ENCODE measurements at regions not wholly inside any gene's neighbourhood (a gene's known extent, or its start where the extent isn't known, plus 50 kb on each side); places are given as distances from the start of the nearest gene placed in this dataset.

- FAIRE-seq = no peak
- TF ChIP-seq, protein P1, sequence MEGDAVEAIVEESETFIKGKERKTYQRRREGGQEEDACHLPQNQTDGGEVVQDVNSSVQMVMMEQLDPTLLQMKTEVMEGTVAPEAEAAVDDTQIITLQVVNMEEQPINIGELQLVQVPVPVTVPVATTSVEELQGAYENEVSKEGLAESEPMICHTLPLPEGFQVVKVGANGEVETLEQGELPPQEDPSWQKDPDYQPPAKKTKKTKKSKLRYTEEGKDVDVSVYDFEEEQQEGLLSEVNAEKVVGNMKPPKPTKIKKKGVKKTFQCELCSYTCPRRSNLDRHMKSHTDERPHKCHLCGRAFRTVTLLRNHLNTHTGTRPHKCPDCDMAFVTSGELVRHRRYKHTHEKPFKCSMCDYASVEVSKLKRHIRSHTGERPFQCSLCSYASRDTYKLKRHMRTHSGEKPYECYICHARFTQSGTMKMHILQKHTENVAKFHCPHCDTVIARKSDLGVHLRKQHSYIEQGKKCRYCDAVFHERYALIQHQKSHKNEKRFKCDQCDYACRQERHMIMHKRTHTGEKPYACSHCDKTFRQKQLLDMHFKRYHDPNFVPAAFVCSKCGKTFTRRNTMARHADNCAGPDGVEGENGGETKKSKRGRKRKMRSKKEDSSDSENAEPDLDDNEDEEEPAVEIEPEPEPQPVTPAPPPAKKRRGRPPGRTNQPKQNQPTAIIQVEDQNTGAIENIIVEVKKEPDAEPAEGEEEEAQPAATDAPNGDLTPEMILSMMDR (IDR thresholded peaks at IDR 0.05; ENCODE audit: insufficient read depth, missing control alignments) = no peak
- DNase-seq (ENCODE audit: insufficient read length, low spot score) = no peak
These were observed 256.2 kb downstream of the PARN start for GRCh38 chr16:14373896-14374295.

- DNase-seq (ENCODE audit: insufficient read length, low spot score) (no peak), FAIRE-seq (no peak)
- TF ChIP-seq, protein P1 (IDR thresholded peaks at IDR 0.05; ENCODE audit: insufficient read depth, missing control alignments) = no peak
These were observed 256.7 kb downstream of the PARN start for GRCh38 chr16:14373406-14373805.

- TF ChIP-seq, protein P1 (IDR thresholded peaks at IDR 0.05; ENCODE audit: insufficient read depth, missing control alignments) = no peak
- DNase-seq (ENCODE audit: insufficient read length, low spot score) (no peak), FAIRE-seq (no peak)
These were observed 257.6 kb downstream of the PARN start for GRCh38 chr16:14372471-14372870.

DNA sequence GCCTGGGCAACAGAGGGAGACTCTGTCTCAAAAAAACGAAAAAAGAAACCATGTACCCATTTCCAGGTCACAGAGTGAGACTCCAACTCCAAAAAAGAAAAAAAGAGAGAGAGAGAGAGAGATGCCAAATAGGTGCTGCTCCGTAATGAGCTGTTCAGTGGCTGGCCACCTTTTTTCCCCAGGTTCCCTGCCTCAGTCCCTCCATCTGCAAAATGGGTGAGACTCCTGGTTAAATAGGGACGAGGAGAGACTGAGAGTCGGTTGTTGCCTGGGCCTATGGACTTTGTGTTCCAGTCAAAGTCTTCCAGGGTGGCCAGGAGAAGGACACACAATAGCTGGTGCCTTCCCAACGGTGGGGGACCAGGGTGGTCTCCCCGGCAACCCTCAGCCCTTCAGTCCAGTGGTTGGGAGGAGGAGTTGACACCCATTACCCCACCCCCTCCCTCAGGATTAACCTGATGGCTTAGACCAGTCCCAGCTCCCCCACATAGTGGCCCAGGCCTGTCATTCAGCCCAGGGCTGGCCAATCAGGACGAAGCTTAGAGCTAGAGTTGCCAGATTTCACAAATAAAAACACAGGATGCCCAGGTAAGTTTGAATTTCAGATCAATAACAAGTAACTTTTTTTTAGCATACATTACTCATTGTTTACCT is 258.2 kb downstream of the PARN start:
- FAIRE-seq (no peak), DNase-seq (ENCODE audit: insufficient read length, low spot score) (no peak)
- TF ChIP-seq, protein P1 (IDR thresholded peaks at IDR 0.05; ENCODE audit: insufficient read depth, missing control alignments) = no peak

DNA sequence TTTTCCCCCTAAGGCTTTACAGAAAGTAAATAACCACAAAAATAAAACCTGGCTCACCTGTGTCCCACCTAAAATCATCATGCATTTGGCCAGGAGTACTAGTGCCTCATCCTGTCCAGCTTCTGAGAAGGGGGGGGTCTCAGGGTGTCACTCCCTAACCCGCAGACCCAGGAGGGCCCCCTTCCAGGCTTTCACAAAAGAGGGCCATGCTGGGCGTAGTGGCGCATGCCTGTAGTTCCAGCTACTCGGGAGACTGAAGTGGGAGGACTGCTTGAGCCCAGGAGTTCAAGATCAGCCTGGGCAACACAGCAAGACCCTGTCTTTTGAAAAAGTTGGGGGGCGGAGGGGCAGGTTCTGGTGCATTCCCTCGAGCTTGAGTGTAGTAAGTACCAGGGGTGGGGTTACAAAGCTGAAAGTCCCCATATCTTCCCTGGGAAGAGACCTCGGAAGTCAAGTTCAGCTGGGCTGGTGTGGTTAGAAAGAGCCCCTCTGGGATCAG is 259.3 kb downstream of the PARN start:
- TF ChIP-seq, protein P1 (IDR thresholded peaks at IDR 0.05; ENCODE audit: insufficient read depth, missing control alignments) = no peak
- DNase-seq (ENCODE audit: insufficient read length, low spot score) (no peak), FAIRE-seq (no peak)

DNA sequence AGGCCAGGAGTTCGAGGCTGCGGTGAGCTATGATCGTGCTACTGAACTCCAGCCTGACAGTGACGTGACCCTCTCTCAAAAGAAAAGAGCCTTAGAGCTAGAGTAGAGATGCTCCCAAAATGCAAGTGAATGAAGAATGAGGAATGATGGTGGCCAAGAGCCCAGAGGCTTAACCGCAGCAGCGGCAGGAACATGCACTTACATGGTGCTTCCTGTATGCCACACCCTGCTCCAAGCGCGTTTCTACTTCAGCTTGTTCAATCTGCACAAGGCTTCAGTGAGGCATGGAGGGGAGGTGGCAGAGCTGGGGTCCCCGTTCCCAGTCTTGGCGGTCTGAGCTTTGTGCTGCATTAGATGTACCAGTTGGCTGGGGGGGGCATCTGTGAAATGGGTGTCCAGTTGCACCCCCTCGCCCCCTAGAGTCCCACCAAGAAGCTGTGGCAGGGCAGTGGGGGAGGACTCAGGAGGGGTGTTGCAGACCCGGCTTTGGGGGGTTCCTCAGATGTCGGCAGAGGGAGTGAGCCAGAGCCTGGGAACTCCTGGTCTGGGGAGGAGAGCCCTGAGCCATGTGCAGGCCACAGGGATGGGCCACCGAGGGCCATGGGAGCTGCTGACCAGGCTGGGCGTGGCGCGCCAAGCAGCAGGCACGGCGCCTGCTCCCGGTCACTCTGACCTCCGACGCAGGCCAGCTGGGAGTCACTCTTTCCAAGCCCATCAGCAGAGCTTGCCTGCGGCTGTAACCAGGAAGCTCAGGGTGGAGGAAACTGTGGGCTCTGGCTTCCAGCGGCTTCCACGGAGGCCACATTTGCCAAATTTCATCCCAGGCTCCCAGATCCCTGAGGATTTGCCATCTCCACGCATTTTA is 260.1 kb downstream of the PARN start:
- TF ChIP-seq, protein P1 (IDR thresholded peaks at IDR 0.05; ENCODE audit: insufficient read depth, missing control alignments) = no peak
- FAIRE-seq (no peak), DNase-seq (ENCODE audit: insufficient read length, low spot score) (no peak)

- TF ChIP-seq, protein P1 (IDR thresholded peaks at IDR 0.05; ENCODE audit: insufficient read depth, missing control alignments) = no peak
- FAIRE-seq (no peak), DNase-seq (ENCODE audit: insufficient read length, low spot score) (no peak)
These were observed 261.7 kb downstream of the PARN start for GRCh38 chr16:14368399-14368798.
